Astrocyte of the spinal cord (primary cell): ENCODE measurements at regions not wholly inside any gene's neighbourhood (a gene's known extent, or its start where the extent isn't known, plus 50 kb on each side); places are given as distances from the start of the nearest gene placed in this dataset.

ENCODE experiments used
- DNase-seq: peaks from one replicate; pipeline ENCODE4 v3.0.0; 2011; ENCODE audit warnings: low read depth, low spot score
- H3K4me3 ChIP-seq: 2 replicates; pipeline ENCODE4 v1.5.1; 2011; ENCODE audit warnings: low read depth, mild to moderate bottlenecking, low read length, moderate library complexity
- in situ Hi-C: cut with HindIII; loops from 2 replicates; pipeline ENCODE4 v1.10.0; 2017; ENCODE audit warnings: low sequenced_read_pairs
- TF ChIP-seq, protein P1 (sequence below): IDR thresholded peaks from 2 replicates; pipeline ENCODE4 v1.5.1; 2012; ENCODE audit warnings: low read depth, mild to moderate bottlenecking, low read length, inconsistent platforms

DNA sequence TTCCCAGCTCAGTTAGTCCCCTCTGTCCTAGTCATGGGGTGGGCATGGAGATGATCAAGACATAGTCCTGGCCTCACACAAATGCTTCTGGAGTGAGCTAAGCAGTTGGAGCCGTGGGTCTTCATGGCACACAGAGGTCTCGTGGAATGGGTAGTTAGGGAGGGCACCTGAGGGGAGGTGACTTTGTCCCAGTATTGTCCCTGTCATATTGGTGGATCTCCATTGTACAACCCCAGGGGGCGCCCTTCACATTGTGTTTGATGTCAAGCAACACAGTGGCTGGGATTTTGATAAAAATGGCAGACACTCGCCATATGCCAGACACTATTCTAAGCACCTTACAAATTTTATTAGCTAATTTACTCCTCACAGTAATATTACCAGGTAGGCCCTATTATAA, 175.4 kb upstream of the LHX5 start:
- no peak for DNase-seq

DNA sequence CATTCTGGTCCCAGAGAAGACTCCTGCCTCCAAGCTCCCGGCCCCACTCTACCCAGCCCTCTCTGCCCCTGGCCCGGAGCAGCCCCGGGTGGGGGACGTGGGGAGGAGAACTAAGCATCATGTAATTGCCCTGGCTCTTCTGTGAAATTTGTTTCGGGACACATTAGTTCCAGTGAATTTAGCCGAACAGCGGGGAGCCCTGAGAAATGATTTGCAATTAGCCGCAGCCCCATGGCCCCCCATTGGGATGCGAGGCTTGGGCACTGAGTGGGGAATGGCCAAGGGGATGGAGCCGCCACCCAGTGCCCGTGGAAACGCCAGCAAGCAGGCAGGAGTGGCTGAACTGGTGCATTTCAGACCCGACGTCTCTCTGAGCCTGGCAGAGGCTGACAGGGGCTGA, 173.9 kb upstream of the LHX5 start:
- H3K4me3 ChIP-seq = no peak overlapping the region
- in situ Hi-C loops = no loop called here
- TF ChIP-seq, protein P1, sequence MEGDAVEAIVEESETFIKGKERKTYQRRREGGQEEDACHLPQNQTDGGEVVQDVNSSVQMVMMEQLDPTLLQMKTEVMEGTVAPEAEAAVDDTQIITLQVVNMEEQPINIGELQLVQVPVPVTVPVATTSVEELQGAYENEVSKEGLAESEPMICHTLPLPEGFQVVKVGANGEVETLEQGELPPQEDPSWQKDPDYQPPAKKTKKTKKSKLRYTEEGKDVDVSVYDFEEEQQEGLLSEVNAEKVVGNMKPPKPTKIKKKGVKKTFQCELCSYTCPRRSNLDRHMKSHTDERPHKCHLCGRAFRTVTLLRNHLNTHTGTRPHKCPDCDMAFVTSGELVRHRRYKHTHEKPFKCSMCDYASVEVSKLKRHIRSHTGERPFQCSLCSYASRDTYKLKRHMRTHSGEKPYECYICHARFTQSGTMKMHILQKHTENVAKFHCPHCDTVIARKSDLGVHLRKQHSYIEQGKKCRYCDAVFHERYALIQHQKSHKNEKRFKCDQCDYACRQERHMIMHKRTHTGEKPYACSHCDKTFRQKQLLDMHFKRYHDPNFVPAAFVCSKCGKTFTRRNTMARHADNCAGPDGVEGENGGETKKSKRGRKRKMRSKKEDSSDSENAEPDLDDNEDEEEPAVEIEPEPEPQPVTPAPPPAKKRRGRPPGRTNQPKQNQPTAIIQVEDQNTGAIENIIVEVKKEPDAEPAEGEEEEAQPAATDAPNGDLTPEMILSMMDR = no peak
- no peak for DNase-seq

More for the DNA sequence above, 175.4 kb upstream of the LHX5 start:
- TF ChIP-seq, protein P1 = no peak
- H3K4me3 ChIP-seq = no peak overlapping the region
- in situ Hi-C loops = no loop called here

DNA sequence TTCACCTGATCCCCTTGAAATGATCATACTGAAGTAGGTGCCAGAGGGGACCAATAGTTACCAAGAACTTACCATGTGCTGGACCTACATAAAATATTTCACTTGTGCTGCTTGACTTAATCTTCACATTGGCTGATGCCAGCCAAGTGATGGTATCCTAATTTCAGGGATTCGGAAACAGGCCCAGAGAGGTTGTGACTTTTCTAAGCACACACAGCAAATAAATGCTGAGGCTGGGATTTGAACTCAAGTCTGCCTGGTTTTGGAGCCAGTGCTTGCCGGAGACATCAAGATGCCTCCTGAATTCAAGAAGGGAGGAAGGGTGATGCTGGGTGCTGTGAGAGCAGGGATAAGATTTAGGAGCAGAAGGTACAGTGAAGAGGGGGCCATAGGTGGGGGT, 173.5 kb upstream of the LHX5 start:
- TF ChIP-seq, protein P1 = no peak
- no peak for DNase-seq
- H3K4me3 ChIP-seq = no peak overlapping the region
- in situ Hi-C loops = no loop called here

DNA sequence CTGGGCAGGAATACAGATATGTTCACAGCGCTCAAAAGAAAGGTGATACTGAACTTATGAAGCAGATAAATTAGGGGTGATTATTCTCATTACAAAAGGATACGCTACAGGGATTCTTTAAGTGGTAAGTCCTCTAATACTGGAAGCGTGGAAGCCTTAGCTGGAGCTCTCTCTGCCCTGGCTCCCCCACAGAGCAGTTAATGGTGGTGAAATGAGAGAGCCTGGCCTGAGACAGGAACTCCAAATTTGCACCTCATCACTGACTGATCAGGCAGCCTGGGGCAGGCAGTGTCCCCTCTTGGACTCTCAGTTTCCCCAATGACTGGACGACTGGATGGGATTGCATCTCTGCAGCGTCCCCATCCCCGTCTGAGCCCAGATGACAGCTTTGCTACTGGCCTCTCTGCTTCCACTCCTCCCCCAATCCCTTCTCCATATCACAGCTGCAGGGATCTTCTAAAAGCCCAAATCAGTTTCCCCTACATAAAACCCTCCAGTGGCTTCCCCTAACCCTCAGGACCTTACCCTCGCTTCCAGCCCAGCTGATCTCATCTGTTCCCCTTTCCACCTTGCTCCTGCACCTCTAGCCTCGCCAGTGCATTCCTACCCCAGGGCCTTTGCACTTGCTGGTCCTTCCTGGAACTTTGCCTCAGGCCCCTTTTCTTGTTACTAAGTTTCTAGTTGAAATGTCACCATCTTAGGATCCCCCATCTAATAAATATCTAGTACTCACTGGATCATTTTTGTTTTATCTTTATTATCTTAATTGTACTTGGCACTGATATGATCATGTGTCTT, 171.7 kb upstream of the LHX5 start:
- in situ Hi-C loops = no loop called here
- H3K4me3 ChIP-seq = no peak overlapping the region
- TF ChIP-seq, protein P1 = no peak
- no peak for DNase-seq

DNA sequence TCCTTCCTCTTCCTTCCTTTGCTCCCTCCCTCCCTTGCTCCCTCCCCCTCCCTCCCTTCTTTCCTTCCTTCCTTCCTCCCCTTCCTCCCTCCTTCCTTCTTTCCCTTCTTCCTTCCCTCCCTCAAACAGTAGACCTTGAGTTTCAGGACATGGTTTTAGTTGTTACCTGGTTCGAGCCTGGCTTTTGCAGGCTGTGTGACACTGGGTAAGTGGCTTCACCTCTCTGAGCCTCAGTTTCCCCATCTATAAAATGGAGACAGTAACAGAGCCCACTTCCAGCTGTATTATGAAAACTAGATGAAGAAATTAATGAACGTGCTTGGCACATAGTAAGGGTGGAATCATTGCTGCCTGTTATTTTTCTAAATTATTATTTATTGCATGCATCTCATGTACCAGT, 171.0 kb upstream of the LHX5 start:
- in situ Hi-C loops = no loop called here
- TF ChIP-seq, protein P1 = no peak
- no peak for DNase-seq
- H3K4me3 ChIP-seq = no peak overlapping the region

DNA sequence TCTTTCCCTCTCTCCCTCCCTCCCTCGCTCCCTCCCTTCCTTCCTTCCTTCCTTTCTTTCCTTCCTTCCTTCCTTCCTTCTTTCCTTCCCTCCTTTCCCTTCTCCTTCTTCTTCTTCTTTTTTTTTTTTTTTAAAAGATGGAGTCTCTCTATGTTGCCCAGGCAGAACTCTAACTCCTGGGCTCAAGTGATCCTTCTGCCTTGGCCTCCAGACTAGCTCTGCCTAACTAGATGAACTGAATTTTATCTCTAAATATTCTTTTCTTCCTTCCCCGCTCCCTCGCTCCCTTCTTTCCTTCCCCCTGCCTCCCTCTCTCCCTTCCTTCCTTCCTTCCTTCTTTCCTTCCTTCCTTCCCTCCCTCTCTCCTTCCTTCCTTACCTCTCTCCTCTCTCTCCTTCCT, 170.5 kb upstream of the LHX5 start:
- no peak overlapping the region for H3K4me3 ChIP-seq
- TF ChIP-seq, protein P1 = no peak
- in situ Hi-C loops = no loop called here
- DNase-seq = no peak
